NT2/D1 (cell line): ENCODE measurements at regions not wholly inside any gene's neighbourhood (a gene's known extent, or its start where the extent isn't known, plus 50 kb on each side); places are given as distances from the start of the nearest gene placed in this dataset.
A peak's percentile ranks its signal among the peaks of the same experiment; 100 is the strongest.
"Not testable (repeated sequence)": the region's sequence is repeated elsewhere in the genome, so short reads cannot be mapped to it uniquely, and the experiment has no call there.

Experiments
- DNase-seq: peaks from one replicate; pipeline ENCODE4 v3.0.0-alpha.2; 2011; ENCODE audit warnings: low read depth, low spot score
- H3K27me3 ChIP-seq: 2 replicates; pipeline ENCODE4 v1.6.0; 2011; ENCODE audit warnings: mild to moderate bottlenecking; ENCODE audit not compliant: insufficient read length, insufficient read depth
- H3K36me3 ChIP-seq: 2 replicates; pipeline ENCODE4 v1.6.1; 2011; ENCODE audit warnings: mild to moderate bottlenecking, low read length, mixed read lengths; ENCODE audit not compliant: insufficient read depth, insufficient read length
- H3K4me1 ChIP-seq: 2 replicates; pipeline ENCODE4 v1.5.1; 2011; ENCODE audit not compliant: insufficient read depth, insufficient read length
- H3K4me3 ChIP-seq: 2 replicates; pipeline ENCODE4 v1.5.1; 2011; ENCODE audit warnings: low read depth; ENCODE audit not compliant: insufficient read length
- H3K9ac ChIP-seq: 2 replicates; pipeline ENCODE4 v1.6.0; 2011; ENCODE audit warnings: low read depth; ENCODE audit not compliant: insufficient read length
- H3K9me3 ChIP-seq: 2 replicates; pipeline ENCODE4 v1.5.1; 2011; ENCODE audit warnings: mild to moderate bottlenecking, low read length; ENCODE audit not compliant: insufficient read depth
- SUZ12 ChIP-seq: IDR thresholded peaks from 2 replicates; pipeline ENCODE4 v1.6.1; 2011; ENCODE audit not compliant: insufficient read length, insufficient read depth; ENCODE audit errors: extremely low read depth
- YY1 ChIP-seq: IDR thresholded peaks from 2 replicates; pipeline ENCODE4 v1.6.1; 2011; ENCODE audit not compliant: insufficient read length, insufficient read depth
- ZNF274 ChIP-seq: IDR thresholded peaks from 2 replicates; pipeline ENCODE4 v1.6.1; 2011; ENCODE audit warnings: mild to moderate bottlenecking, low read depth, low read length

- Histone ChIP-seq H3K4me1 (no peaks in the 10 kb centered on the region), H3K9me3 (no peaks in the 10 kb centered on the region), H3K9ac (no peak overlapping the region), H3K4me3 (no peak overlapping the region), H3K27me3 (no peaks in the 10 kb centered on the region), H3K36me3 (no peaks in the 10 kb centered on the region)
- no peak for DNase-seq
- TF ChIP-seq SUZ12 (no peak), YY1 (no peak), ZNF274 (no peak)
Observed at GRCh38 chr2:215550331-215550730, 114.5 kb upstream of the FN1 start.

GRCh38 chr2:215548714-215549113 lies 112.8 kb upstream of the FN1 start:
- no peaks in the 10 kb centered on the region for H3K4me1 ChIP-seq
- H3K27me3 ChIP-seq: no peaks in the 10 kb centered on the region
- H3K36me3 ChIP-seq: no peaks in the 10 kb centered on the region
- no peak overlapping the region for H3K9ac ChIP-seq
- no peak for DNase-seq
- no peak overlapping the region for H3K4me3 ChIP-seq
- H3K9me3 ChIP-seq: no peaks in the 10 kb centered on the region
- TF ChIP-seq YY1: no peak
- no peak for TF ChIP-seq ZNF274
- no peak for TF ChIP-seq SUZ12

- no peak for DNase-seq
- no peaks in the 10 kb centered on the region for H3K27me3 ChIP-seq
Observed at GRCh38 chr2:215542690-215543089, 106.8 kb upstream of the FN1 start.

GRCh38 chr2:215540658-215541057 lies 104.8 kb upstream of the FN1 start:
- H3K9me3 ChIP-seq: no peaks in the 10 kb centered on the region
- no peak for DNase-seq
- H3K27me3 ChIP-seq: no peaks in the 10 kb centered on the region
- no peak overlapping the region for H3K4me3 ChIP-seq
- no peaks in the 10 kb centered on the region for H3K4me1 ChIP-seq
- H3K9ac ChIP-seq: no peak overlapping the region
- no peaks in the 10 kb centered on the region for H3K36me3 ChIP-seq
- TF ChIP-seq ZNF274: no peak
- no peak for TF ChIP-seq YY1
- no peak for TF ChIP-seq SUZ12

More at GRCh38 chr2:215542690-215543089, 106.8 kb upstream of the FN1 start:
- H3K4me3 ChIP-seq: no peak overlapping the region
- TF ChIP-seq SUZ12: no peak
- TF ChIP-seq ZNF274: no peak
- no peak for TF ChIP-seq YY1
- no peaks in the 10 kb centered on the region for H3K9me3 ChIP-seq
- H3K9ac ChIP-seq: no peak overlapping the region
- H3K4me1 ChIP-seq: no peaks in the 10 kb centered on the region
- no peaks in the 10 kb centered on the region for H3K36me3 ChIP-seq

GRCh38 chr2:215537611-215538010 lies 101.7 kb upstream of the FN1 start:
- Histone ChIP-seq H3K4me3 (no peak overlapping the region), H3K36me3 (no peaks in the 10 kb centered on the region), H3K9ac (no peak overlapping the region), H3K9me3 (peaks cover 27% of the 10 kb centered on the region; the same call in 1 of the 2 replicates), H3K27me3 (no peaks in the 10 kb centered on the region), H3K4me1 (no peaks in the 10 kb centered on the region)
- TF ChIP-seq YY1 (no peak), ZNF274 (no peak), SUZ12 (no peak)
- DNase-seq: no peak

- Histone ChIP-seq H3K4me3 (no peak overlapping the region), H3K9ac (no peak overlapping the region), H3K4me1 (no peaks in the 10 kb centered on the region), H3K9me3 (peaks cover 27% of the 10 kb centered on the region; the same call in 1 of the 2 replicates), H3K27me3 (no peaks in the 10 kb centered on the region), H3K36me3 (no peaks in the 10 kb centered on the region)
- no peak for TF ChIP-seq ZNF274
- TF ChIP-seq SUZ12: no peak
- TF ChIP-seq YY1: no peak
- no peak for DNase-seq
Observed at GRCh38 chr2:215536510-215536909, 100.6 kb upstream of the FN1 start.

- H3K4me1 ChIP-seq: no peaks in the 10 kb centered on the region
- H3K9ac ChIP-seq: no peak overlapping the region
- H3K27me3 ChIP-seq: no peaks in the 10 kb centered on the region
- TF ChIP-seq SUZ12 (no peak), YY1 (no peak), ZNF274 (no peak)
- DNase-seq: no peak
- H3K36me3 ChIP-seq: no peaks in the 10 kb centered on the region
- peaks cover 27% of the 10 kb centered on the region; the same call in 1 of the 2 replicates for H3K9me3 ChIP-seq
- no peak overlapping the region for H3K4me3 ChIP-seq
Observed at GRCh38 chr2:215535741-215536140, 99.9 kb upstream of the FN1 start.

GRCh38 chr2:215535125-215535668 lies 99.3 kb upstream of the FN1 start:
- no peaks in the 10 kb centered on the region for H3K4me1 ChIP-seq
- no peak overlapping the region for H3K4me3 ChIP-seq
- DNase-seq: no peak

GRCh38 chr2:215533716-215534115 lies 97.8 kb upstream of the FN1 start:
- DNase-seq: peak; percentile 5
- H3K27me3 ChIP-seq, H3K4me3 ChIP-seq, H3K4me1 ChIP-seq, H3K36me3 ChIP-seq, H3K9ac ChIP-seq: not testable (repeated sequence)
- H3K9me3 ChIP-seq: peaks cover 27% of the 10 kb centered on the region; the same call in 1 of the 2 replicates

More at GRCh38 chr2:215535125-215535668, 99.3 kb upstream of the FN1 start:
- Histone ChIP-seq H3K9me3 (peaks cover 27% of the 10 kb centered on the region; the same call in 1 of the 2 replicates), H3K27me3 (no peaks in the 10 kb centered on the region), H3K36me3 (no peaks in the 10 kb centered on the region), H3K9ac (no peak overlapping the region)
- TF ChIP-seq SUZ12 (no peak), YY1 (no peak), ZNF274 (no peak)
